ENCODE measurements at regions not wholly inside any gene's neighbourhood (a gene's known extent, or its start where the extent isn't known, plus 50 kb on each side); places are given as distances from the start of the nearest gene placed in this dataset.

GRCh38 chr4:125440814-125441213 lies 126.1 kb downstream of the FAT4 start:
- no peak for DNase-seq (ENCODE audit: low spot score)

GRCh38 chr4:125444166-125444565 lies 129.4 kb downstream of the FAT4 start:
- no peak for DNase-seq (ENCODE audit: low spot score)

GRCh38 chr4:125445525-125445924 lies 130.8 kb downstream of the FAT4 start:
- DNase-seq (ENCODE audit: low spot score) = no peak

- no peak for DNase-seq (ENCODE audit: low spot score)
Observed at GRCh38 chr4:125447551-125448290, 133.0 kb downstream of the FAT4 start.

- no peak for DNase-seq (ENCODE audit: low spot score)
Observed at GRCh38 chr4:125456075-125456474, 141.3 kb downstream of the FAT4 start.

- DNase-seq (ENCODE audit: low spot score) = no peak
Observed at GRCh38 chr4:125459531-125459930, 144.8 kb downstream of the FAT4 start.

GRCh38 chr4:125461676-125462363 lies 147.1 kb downstream of the FAT4 start:
- DNase-seq (ENCODE audit: low spot score) = no peak

- DNase-seq (ENCODE audit: low spot score) = no peak
Observed at GRCh38 chr4:125464146-125464545, 149.4 kb downstream of the FAT4 start.

GRCh38 chr4:125481334-125482045 lies 166.7 kb downstream of the FAT4 start:
- no peak for DNase-seq (ENCODE audit: low spot score)

GRCh38 chr4:125482822-125483221 lies 168.1 kb downstream of the FAT4 start:
- DNase-seq (ENCODE audit: low spot score) = no peak

- DNase-seq (ENCODE audit: low spot score) = no peak
Observed at GRCh38 chr4:125483278-125483677, 168.5 kb downstream of the FAT4 start.

- no peak for DNase-seq (ENCODE audit: low spot score)
Observed at GRCh38 chr4:125484912-125485311, 170.2 kb downstream of the FAT4 start.

GRCh38 chr4:125486351-125486750 lies 171.6 kb downstream of the FAT4 start:
- DNase-seq (ENCODE audit: low spot score) = no peak

GRCh38 chr4:125489952-125490690 lies 175.4 kb downstream of the FAT4 start:
- no peak for DNase-seq (ENCODE audit: low spot score)

- DNase-seq (ENCODE audit: low spot score) = no peak
Observed at GRCh38 chr4:125492957-125493356, 178.2 kb downstream of the FAT4 start.

GRCh38 chr4:125497861-125498260 lies 183.1 kb downstream of the FAT4 start:
- DNase-seq (ENCODE audit: low spot score) = no peak

- no peak for DNase-seq (ENCODE audit: low spot score)
Observed at GRCh38 chr4:125498981-125499380, 184.2 kb downstream of the FAT4 start.

GRCh38 chr4:125501090-125501489 lies 186.3 kb downstream of the FAT4 start:
- no peak for DNase-seq (ENCODE audit: low spot score)

- no peak for DNase-seq (ENCODE audit: low spot score)
Observed at GRCh38 chr4:125501568-125501967, 186.8 kb downstream of the FAT4 start.

- no peak for DNase-seq (ENCODE audit: low spot score)
Observed at GRCh38 chr4:125505621-125506020, 190.9 kb downstream of the FAT4 start.

GRCh38 chr4:125507141-125507540 lies 192.4 kb downstream of the FAT4 start:
- no peak for DNase-seq (ENCODE audit: low spot score)

GRCh38 chr4:125511715-125512114 lies 197.0 kb downstream of the FAT4 start:
- no peak for DNase-seq (ENCODE audit: low spot score)
